Upper lobe of left lung (tissue), 4 donors: ENCODE measurements at regions not wholly inside any gene's neighbourhood (a gene's known extent, or its start where the extent isn't known, plus 50 kb on each side); places are given as distances from the start of the nearest gene placed in this dataset.

Experiments
- CTCF ChIP-seq, 6 experiments: fragments of 450-650 bp in 4 of 6; fragments of 200-600 bp in 2 of 6; sonication (generic) in 2 of 6; IDR thresholded peaks; one replicate each; pipeline ENCODE4 v1.5.1; 2016 to 2019; ENCODE audit warnings: antibody characterized with exemption in 6 of 6
- EP300 ChIP-seq, 4 donors: sonication (generic); formaldehyde crosslinking; IDR thresholded peaks; one replicate each; pipeline ENCODE4 v1.5.1; 2017; ENCODE audit warnings: antibody characterized with exemption in 4 of 4, control low read depth in 2 of 4
- POLR2AphosphoS5 ChIP-seq, 2 donors: sonication (generic); formaldehyde crosslinking; IDR thresholded peaks; one replicate each; pipeline ENCODE4 v1.5.1; 2017; ENCODE audit warnings: antibody characterized with exemption in 2 of 2

DNA sequence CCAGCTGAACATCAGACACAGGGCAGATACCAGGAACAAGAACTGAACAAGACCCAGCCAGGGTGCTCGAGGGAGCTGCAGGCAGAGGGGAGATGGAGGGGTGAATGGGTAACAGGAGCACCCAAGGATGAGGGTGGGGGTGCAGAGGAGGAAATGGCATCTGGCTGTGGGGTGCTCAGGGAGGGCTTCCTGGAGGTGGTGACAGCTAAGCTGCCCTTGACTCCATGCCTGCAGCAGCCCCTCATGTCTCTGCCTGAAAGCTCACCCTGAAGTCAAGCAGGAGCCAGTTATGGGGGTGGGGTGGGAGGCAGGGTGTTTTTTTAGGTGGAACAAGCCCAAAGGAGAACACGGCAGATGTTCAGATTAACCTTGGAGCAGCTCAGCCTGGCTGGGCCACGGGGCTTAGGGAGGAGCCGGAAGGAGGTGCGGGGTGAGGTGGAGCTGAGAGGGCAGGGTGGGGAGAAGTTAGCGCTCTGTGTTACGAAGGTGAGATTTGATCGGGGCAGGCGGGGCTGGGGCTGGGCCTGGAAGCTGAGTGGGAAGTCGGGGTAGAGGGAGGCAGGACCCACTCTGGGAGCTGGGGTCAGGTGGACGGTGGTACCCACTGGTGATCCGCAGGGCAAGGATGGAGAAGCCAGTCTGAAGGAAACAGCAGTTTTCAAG, 143.0 kb downstream of the ENGASE start:
- TF ChIP-seq CTCF (IDR thresholded peaks at IDR 0.05): no peak
- no peak for TF ChIP-seq EP300 (IDR thresholded peaks at IDR 0.05)
- TF ChIP-seq POLR2AphosphoS5 (IDR thresholded peaks at IDR 0.05): no peak
